DMS153 (cell line): ENCODE measurements at regions not wholly inside any gene's neighbourhood (a gene's known extent, or its start where the extent isn't known, plus 50 kb on each side); places are given as distances from the start of the nearest gene placed in this dataset.

Experiments used
- DNase-seq: peaks from one replicate; lab custom pipeline; 2025; lab: John Stamatoyannopoulos, UW

GRCh38 chr1:218823291-218823900, 350.3 kb upstream of the LYPLAL1 start:
- DNase-seq = no peak

- no peak for DNase-seq
Observed at GRCh38 chr1:218827486-218827885, 346.2 kb upstream of the LYPLAL1 start.

GRCh38 chr1:218828125-218828650, 345.5 kb upstream of the LYPLAL1 start:
- no peak for DNase-seq

- no peak for DNase-seq
Observed at GRCh38 chr1:218829097-218829496, 344.6 kb upstream of the LYPLAL1 start.

GRCh38 chr1:218835609-218836008, 338.1 kb upstream of the LYPLAL1 start:
- DNase-seq = no peak

GRCh38 chr1:218836264-218836663, 337.4 kb upstream of the LYPLAL1 start:
- DNase-seq = no peak

- DNase-seq = no peak
Observed at GRCh38 chr1:218837051-218837450, 336.6 kb upstream of the LYPLAL1 start.

GRCh38 chr1:218845589-218845988, 328.1 kb upstream of the LYPLAL1 start:
- no peak for DNase-seq

- DNase-seq = no peak
Observed at GRCh38 chr1:218846181-218846580, 327.5 kb upstream of the LYPLAL1 start.

GRCh38 chr1:218847089-218847768, 326.4 kb upstream of the LYPLAL1 start:
- DNase-seq = no peak

- DNase-seq = no peak
Observed at GRCh38 chr1:218848009-218848408, 325.7 kb upstream of the LYPLAL1 start.

GRCh38 chr1:218850367-218850766, 323.3 kb upstream of the LYPLAL1 start:
- DNase-seq = no peak

- DNase-seq = no peak
Observed at GRCh38 chr1:218851586-218851985, 322.1 kb upstream of the LYPLAL1 start.

GRCh38 chr1:218852527-218852926, 321.2 kb upstream of the LYPLAL1 start:
- no peak for DNase-seq

GRCh38 chr1:218863987-218864386, 309.7 kb upstream of the LYPLAL1 start:
- DNase-seq = no peak

- no peak for DNase-seq
Observed at GRCh38 chr1:218865591-218865990, 308.1 kb upstream of the LYPLAL1 start.

GRCh38 chr1:218866507-218866906, 307.2 kb upstream of the LYPLAL1 start:
- no peak for DNase-seq

GRCh38 chr1:218867066-218867465, 306.6 kb upstream of the LYPLAL1 start:
- DNase-seq = no peak

GRCh38 chr1:218867941-218868626, 305.6 kb upstream of the LYPLAL1 start:
- DNase-seq = no peak

GRCh38 chr1:218869276-218869675, 304.4 kb upstream of the LYPLAL1 start:
- DNase-seq = no peak

- no peak for DNase-seq
Observed at GRCh38 chr1:218872026-218872425, 301.7 kb upstream of the LYPLAL1 start.

GRCh38 chr1:218872928-218873327, 300.8 kb upstream of the LYPLAL1 start:
- DNase-seq = no peak

GRCh38 chr1:218874313-218874712, 299.4 kb upstream of the LYPLAL1 start:
- DNase-seq = no peak
